H1 (cell line): ENCODE measurements at regions not wholly inside any gene's neighbourhood (a gene's known extent, or its start where the extent isn't known, plus 50 kb on each side); places are given as distances from the start of the nearest gene placed in this dataset.

Experiments used
- CTCF ChIA-PET: fragments of 300-600 bp; sonication (Branson Sonifier 250); formaldehyde crosslinking; loops from one replicate; lab custom pipeline; 2021; ENCODE audit not compliant: partially characterized antibody; lab: Charles Lee
- POLR2A ChIA-PET: fragments of 300-600 bp; sonication (Branson Sonifier 250); formaldehyde crosslinking; loops from one replicate; lab custom pipeline; 2021; ENCODE audit warnings: inconsistent platforms; ENCODE audit not compliant: partially characterized antibody; lab: Charles Lee
- DNase-seq, 2 experiments: peaks; one replicate each; pipeline versions ENCODE4 v3.0.0 to v3.0.0-alpha.2; 2010 to 2022; ENCODE audit warnings: low spot score in 2 of 2, low read depth in 1 of 2, mixed read lengths in 1 of 2
- FAIRE-seq: peaks from 2 replicates; lab custom pipeline; 2011; peaks lifted over from hg19 to GRCh38; lab: Jason Lieb, UNC
- H2AFZ ChIP-seq: 2 replicates; pipeline ENCODE4 v1.8.1; 2012; ENCODE audit warnings: low read length, inconsistent platforms
- H2AK5ac ChIP-seq: 2 replicates; pipeline ENCODE4 v1.6.1; 2013; ENCODE audit warnings: low read depth, low read length
- H2BK120ac ChIP-seq: replicated peaks from 2 replicates; pipeline ENCODE3; 2013; ENCODE audit warnings: low read depth, low read length, inconsistent platforms
- H2BK12ac ChIP-seq: 2 replicates; pipeline ENCODE4 v1.6.1; 2013; ENCODE audit warnings: low read depth, low read length
- H2BK15ac ChIP-seq: 2 replicates; pipeline ENCODE4 v1.6.1; 2013; ENCODE audit warnings: low read length
- H2BK20ac ChIP-seq: 2 replicates; pipeline ENCODE4 v1.6.1; 2013; ENCODE audit warnings: low read length
- H2BK5ac ChIP-seq: 2 replicates; pipeline ENCODE4 v1.6.1; 2013; ENCODE audit warnings: low read depth, low read length
- H3K14ac ChIP-seq: 2 replicates; pipeline ENCODE4 v1.6.1; 2013; ENCODE audit warnings: inconsistent platforms; ENCODE audit not compliant: insufficient read length
- H3K18ac ChIP-seq: 2 replicates; pipeline ENCODE4 v1.6.1; 2013; ENCODE audit warnings: low read length; ENCODE audit errors: extremely low read depth
- H3K23ac ChIP-seq: 2 replicates; pipeline ENCODE4 v1.6.1; 2013; ENCODE audit warnings: inconsistent platforms; ENCODE audit not compliant: insufficient read length
- H3K23me2 ChIP-seq: 2 replicates; pipeline ENCODE4 v1.6.1; 2013; ENCODE audit warnings: low read depth, low read length
- H3K27ac ChIP-seq: 2 replicates; pipeline ENCODE4 v1.6.1; 2011; ENCODE audit warnings: low read depth, low read length, inconsistent platforms
- H3K27me3 ChIP-seq, 4 experiments: replicated peaks in 1 of 4; 1 replicate in 1 of 4; 2 replicates in 3 of 4; pipeline versions ENCODE4 v1.6.1 to v1.8.1; 2011 to 2013; ENCODE audit warnings: low read length in 3 of 4, mild to moderate bottlenecking in 3 of 4, inconsistent platforms in 2 of 4, mixed read lengths in 2 of 4, moderate library complexity in 1 of 4; ENCODE audit not compliant: control insufficient read depth in 3 of 4, insufficient read depth in 3 of 4; ENCODE audit errors: extremely low read depth in 1 of 4
- H3K36me3 ChIP-seq, 4 experiments: 2 replicates each; pipeline versions ENCODE4 v1.6.1 to v1.8.1; 2011 to 2013; ENCODE audit warnings: mild to moderate bottlenecking in 4 of 4, low read length in 3 of 4, moderate library complexity in 2 of 4, control low read depth in 1 of 4, inconsistent platforms in 1 of 4; ENCODE audit not compliant: insufficient read depth in 4 of 4, control insufficient read depth in 2 of 4
- H3K4ac ChIP-seq: replicated peaks from 2 replicates; pipeline ENCODE3; 2013; ENCODE audit warnings: low read length, low read depth, mixed read lengths, inconsistent platforms; ENCODE audit not compliant: insufficient read length
- H3K4me1 ChIP-seq, 4 experiments: replicated peaks in 1 of 4; 1 replicate in 1 of 4; 2 replicates in 3 of 4; pipeline versions ENCODE4 v1.6.1 to v1.8.1; 2011 to 2013; ENCODE audit warnings: low read length in 3 of 4, inconsistent platforms in 2 of 4, mixed read lengths in 1 of 4; ENCODE audit not compliant: insufficient read depth in 4 of 4, control insufficient read depth in 3 of 4
- H3K4me2 ChIP-seq, 2 experiments: 2 replicates each; pipeline versions ENCODE4 v1.6.1 to v1.8.1; 2011 to 2013; ENCODE audit warnings: low read depth in 2 of 2, low read length in 2 of 2, control low read depth in 1 of 2, inconsistent platforms in 1 of 2, mild to moderate bottlenecking in 1 of 2; ENCODE audit not compliant: insufficient read depth in 1 of 2
- H3K4me3 ChIP-seq, 4 experiments: fragments of 200-600, 300-600 bp in 1 of 4; sonication (generic), shearing (Covaris generic), sonication (Bioruptor Twin) in 1 of 4; 2 replicates each; pipeline versions ENCODE4 v1.5.1 to v1.8.1; 2011 to 2016; ENCODE audit warnings: low read length in 4 of 4, low read depth in 3 of 4, control low read depth in 2 of 4, inconsistent platforms in 2 of 4, mild to moderate bottlenecking in 2 of 4, mixed read lengths in 1 of 4, moderate library complexity in 1 of 4; ENCODE audit not compliant: insufficient read depth in 2 of 4; ENCODE audit errors: extremely low read depth in 1 of 4
- H3K56ac ChIP-seq: replicated peaks from 2 replicates; pipeline ENCODE3; 2013; ENCODE audit warnings: low read depth, mild to moderate bottlenecking, mixed read lengths, low read length, inconsistent platforms; ENCODE audit not compliant: insufficient read length
- H3K79me1 ChIP-seq: 2 replicates; pipeline ENCODE4 v1.6.1; 2013; ENCODE audit warnings: low read depth, low read length, control low read depth
- H3K79me2 ChIP-seq, 2 experiments: 2 replicates each; pipeline versions ENCODE4 v1.6.1 to v1.8.1; 2012 to 2013; ENCODE audit warnings: low read length in 2 of 2, mild to moderate bottlenecking in 2 of 2, inconsistent platforms in 1 of 2; ENCODE audit not compliant: insufficient read depth in 2 of 2, control insufficient read depth in 1 of 2
- H3K9ac ChIP-seq, 4 experiments: replicated peaks in 1 of 4; 1 replicate in 1 of 4; 2 replicates in 3 of 4; pipeline versions ENCODE4 v1.6.1 to v1.8.1; 2011 to 2013; ENCODE audit warnings: low read depth in 3 of 4, low read length in 3 of 4, control low read depth in 2 of 4, mild to moderate bottlenecking in 2 of 4, moderate library complexity in 2 of 4, inconsistent platforms in 1 of 4; ENCODE audit errors: extremely low read depth in 1 of 4
- H3K9me3 ChIP-seq, 2 experiments: 2 replicates each; pipeline versions ENCODE4 v1.6.1 to v1.8.1; 2012 to 2013; ENCODE audit warnings: mild to moderate bottlenecking in 2 of 2, moderate library complexity in 2 of 2, control low read depth in 1 of 2, inconsistent platforms in 1 of 2, low read depth in 1 of 2, low read length in 1 of 2, mixed read lengths in 1 of 2; ENCODE audit not compliant: insufficient read depth in 2 of 2
- H4K20me1 ChIP-seq, 2 experiments: replicated peaks in 1 of 2; 2 replicates each; pipeline versions ENCODE3 to v1.8.1; 2011 to 2013; ENCODE audit warnings: inconsistent platforms in 2 of 2, low read length in 2 of 2, mild to moderate bottlenecking in 1 of 2; ENCODE audit not compliant: insufficient read depth in 2 of 2, control insufficient read depth in 1 of 2
- H4K5ac ChIP-seq: 2 replicates; pipeline ENCODE4 v1.6.1; 2013; ENCODE audit warnings: low read length, low read depth, mixed read lengths, inconsistent platforms; ENCODE audit not compliant: insufficient read length
- H4K8ac ChIP-seq: 2 replicates; pipeline ENCODE4 v1.8.0; 2013; ENCODE audit warnings: mild to moderate bottlenecking, moderate library complexity, low read length, inconsistent platforms; ENCODE audit not compliant: insufficient read depth; ENCODE audit errors: extremely low read depth
- H4K91ac ChIP-seq: replicated peaks from 2 replicates; pipeline ENCODE3; 2013; ENCODE audit warnings: low read length, mixed read lengths, inconsistent platforms; ENCODE audit not compliant: insufficient read length
- ASH2L ChIP-seq: fragments of 200-600, 300-600 bp; sonication (generic); IDR thresholded peaks from one replicate; pipeline ENCODE4 v1.7.1; 2017; ENCODE audit warnings: low read length
- BACH1 ChIP-seq: IDR thresholded peaks from 2 replicates; pipeline ENCODE4 v1.6.1; 2012; ENCODE audit warnings: low read length, improper control_type of control experiment
- CHD1 ChIP-seq: IDR thresholded peaks from 2 replicates; pipeline ENCODE4 v1.6.1; 2012; ENCODE audit warnings: low read depth, low read length, improper control_type of control experiment
- EP300 ChIP-seq, 2 experiments: IDR thresholded peaks; 1 replicate in 1 of 2; 2 replicates in 1 of 2; pipeline ENCODE4 v1.6.1; 2011 to 2012; ENCODE audit warnings: low read depth in 2 of 2, low read length in 2 of 2, mild to moderate bottlenecking in 2 of 2, borderline replicate concordance in 1 of 2, inconsistent platforms in 1 of 2, moderate library complexity in 1 of 2
- EZH2 ChIP-seq: fragments of 200-600 bp; sonication (generic); IDR thresholded peaks from 2 replicates; pipeline ENCODE4 v1.7.1; 2012; ENCODE audit warnings: low read depth, mild to moderate bottlenecking, moderate library complexity, low read length, inconsistent platforms; ENCODE audit not compliant: severe bottlenecking
- JUND ChIP-seq: IDR thresholded peaks from 2 replicates; pipeline ENCODE4 v1.6.1; 2011; ENCODE audit warnings: mild to moderate bottlenecking, improper control_type of control experiment, low read length
- KDM5A ChIP-seq: fragments of 200-600 bp; IDR thresholded peaks from 2 replicates; pipeline ENCODE4 v1.7.1; 2012; ENCODE audit warnings: mild to moderate bottlenecking, low read length, inconsistent platforms, mixed read lengths
- RAD21 ChIP-seq, 2 experiments: IDR thresholded peaks in 1 of 2; conservative IDR thresholded peaks in 1 of 2; 2 replicates each; pipeline ENCODE4 v1.6.1; 2011; ENCODE audit warnings: low read depth in 2 of 2, low read length in 2 of 2, improper control_type of control experiment in 1 of 2, inconsistent platforms in 1 of 2, mild to moderate bottlenecking in 1 of 2, moderate library complexity in 1 of 2
- RBBP5 ChIP-seq: IDR thresholded peaks from 2 replicates; pipeline ENCODE4 v1.7.1; 2012; ENCODE audit warnings: low read depth, mild to moderate bottlenecking, inconsistent platforms, low read length, moderate library complexity, borderline replicate concordance
- RFX5 ChIP-seq: IDR thresholded peaks from 2 replicates; pipeline ENCODE4 v1.6.1; 2011; ENCODE audit warnings: low read depth, low read length, improper control_type of control experiment, borderline replicate concordance
- RNF2 ChIP-seq: fragments of 200-900, 300-1000 bp; sonication (generic); IDR thresholded peaks from 2 replicates; pipeline ENCODE4 v1.7.1; 2016; ENCODE audit warnings: borderline replicate concordance, low read depth, mild to moderate bottlenecking, antibody characterized with exemption, low read length; ENCODE audit not compliant: poor library complexity, severe bottlenecking; ENCODE audit errors: missing control alignments
- SUZ12 ChIP-seq: fragments of 200-600 bp; sonication (generic); IDR thresholded peaks from 2 replicates; pipeline ENCODE4 v1.6.1; 2012; ENCODE audit warnings: mild to moderate bottlenecking, inconsistent platforms, low read length, moderate library complexity, mixed read lengths
- TEAD4 ChIP-seq: IDR thresholded peaks from 2 replicates; pipeline ENCODE4 v1.6.1; 2012; ENCODE audit warnings: low read depth, low read length, inconsistent platforms, mixed read lengths
- WGBS, 2 experiments: shearing (Covaris generic) in 1 of 2; methylation state at CpG; one replicate each; pipeline versions ENCODE4 v1.1.6 to v1.1.7; 2013 to 2015; ENCODE audit warnings: low lambda C conversion rate in 2 of 2, mixed read lengths in 2 of 2, inconsistent platforms in 1 of 2, low coverage in 1 of 2, missing lambda C conversion rate in 1 of 2; ENCODE audit not compliant: insufficient replicate concordance in 2 of 2, insufficient coverage in 1 of 2, insufficient read length in 1 of 2; ENCODE audit errors: extremely low coverage in 1 of 2, missing lambda C conversion rate in 1 of 2; 5-methylcytosine and 5-hydroxymethylcytosine counted together
- TF ChIP-seq, protein P1 (sequence below): IDR thresholded peaks from 2 replicates; pipeline ENCODE4 v1.6.1; 2012; ENCODE audit warnings: inconsistent platforms

DNA sequence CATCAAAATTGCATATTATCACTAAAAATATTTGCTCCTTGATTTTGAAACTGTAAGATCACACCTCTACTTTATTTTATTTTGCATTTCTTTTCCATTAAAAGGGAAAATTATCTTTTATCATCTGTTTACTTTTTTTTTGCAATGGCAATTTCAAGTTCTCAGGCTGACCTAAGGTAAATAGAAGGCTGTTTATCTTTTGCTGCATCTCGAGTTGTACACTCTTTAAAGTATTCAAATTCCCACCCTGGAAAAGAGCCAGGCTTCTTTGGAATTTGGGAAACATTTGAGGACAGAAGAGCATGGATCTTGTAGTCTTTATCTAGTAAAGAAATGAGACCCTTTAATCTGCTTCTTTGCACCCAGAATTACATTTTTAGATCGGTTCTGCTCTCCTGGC is 645.7 kb downstream of the SLC4A3 start:
- 95% methylated on average over 2 of the region's 2 CpGs; no CpG with 5 or more reads in 1 of the 2 experiments for WGBS, 2 experiments
- POLR2A ChIA-PET = no interaction called here
- H2AFZ ChIP-seq = no peak overlapping the region
- no peak for TF ChIP-seq KDM5A
- no peak for TF ChIP-seq RBBP5
- no peak for TF ChIP-seq RFX5
- TF ChIP-seq BACH1 = no peak
- TF ChIP-seq EP300 (IDR thresholded peaks at IDR 0.05; ENCODE audit: borderline replicate concordance in 1 of 2, low read depth in 2 of 2, low read length in 2 of 2) = no peak
- TF ChIP-seq JUND = no peak
- no peak for TF ChIP-seq SUZ12
- no peak for TF ChIP-seq CHD1
- TF ChIP-seq TEAD4 = no peak
- no peak for TF ChIP-seq ASH2L
- TF ChIP-seq RAD21 (IDR thresholded peaks at IDR 0.05 in 1 of 2, conservative IDR thresholded peaks at IDR 0.05 in 1 of 2; ENCODE audit: low read depth in 2 of 2, low read length in 2 of 2) = no peak
- no peak for TF ChIP-seq RNF2
- TF ChIP-seq, protein P1, sequence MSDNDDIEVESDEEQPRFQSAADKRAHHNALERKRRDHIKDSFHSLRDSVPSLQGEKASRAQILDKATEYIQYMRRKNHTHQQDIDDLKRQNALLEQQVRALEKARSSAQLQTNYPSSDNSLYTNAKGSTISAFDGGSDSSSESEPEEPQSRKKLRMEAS = no peak
- TF ChIP-seq EZH2 = no peak

More for the DNA sequence above, 645.7 kb downstream of the SLC4A3 start:
- Histone ChIP-seq H3K4me1 (no peaks in the 10 kb centered on the region; a peak in 2 of 7 replicates), H3K27ac (no peak overlapping the region), H2BK5ac (no peak overlapping the region), H3K4me2 (no peak overlapping the region), H3K18ac (no peak overlapping the region), H3K4me3 (no peak overlapping the region), H3K27me3 (no peaks in the 10 kb centered on the region), H3K23ac (no peak overlapping the region), H4K5ac (no peak overlapping the region), H4K20me1 (no peaks in the 10 kb centered on the region), H2BK15ac (no peak overlapping the region), H4K91ac (no peak overlapping the region), H2AK5ac (no peak overlapping the region), H4K8ac (no peak overlapping the region), H3K79me2 (no peaks in the 10 kb centered on the region), H2BK120ac (no peak overlapping the region), H3K4ac (no peak overlapping the region), H2BK12ac (no peak overlapping the region), H3K23me2 (no peaks in the 10 kb centered on the region), H3K9me3 (no peaks in the 10 kb centered on the region), H3K36me3 (no peaks in the 10 kb centered on the region), H3K79me1 (no peaks in the 10 kb centered on the region), H2BK20ac (no peak overlapping the region), H3K14ac (no peak overlapping the region), H3K9ac (no peak overlapping the region), H3K56ac (no peak overlapping the region)
- DNase-seq = no peak
- no peak for FAIRE-seq
- CTCF ChIA-PET = interaction anchor here (1.1 kb wide), 1 partner anchor 120 kb away, joined by 3 read pairs; no protein-coding TSS in a partner anchor
